Hematopoietic multipotent progenitor cell treated with erythropoietin and hydrocortisone succinate and interleukin-3 and kit ligand, for 15 days (in vitro differentiated cells): ENCODE measurements at regions not wholly inside any gene's neighbourhood (a gene's known extent, or its start where the extent isn't known, plus 50 kb on each side); places are given as distances from the start of the nearest gene placed in this dataset.

Experiments
- DNase-seq: peaks from one replicate; pipeline ENCODE4 v3.0.0-alpha.2; 2015; ENCODE audit warnings: low spot score

DNA sequence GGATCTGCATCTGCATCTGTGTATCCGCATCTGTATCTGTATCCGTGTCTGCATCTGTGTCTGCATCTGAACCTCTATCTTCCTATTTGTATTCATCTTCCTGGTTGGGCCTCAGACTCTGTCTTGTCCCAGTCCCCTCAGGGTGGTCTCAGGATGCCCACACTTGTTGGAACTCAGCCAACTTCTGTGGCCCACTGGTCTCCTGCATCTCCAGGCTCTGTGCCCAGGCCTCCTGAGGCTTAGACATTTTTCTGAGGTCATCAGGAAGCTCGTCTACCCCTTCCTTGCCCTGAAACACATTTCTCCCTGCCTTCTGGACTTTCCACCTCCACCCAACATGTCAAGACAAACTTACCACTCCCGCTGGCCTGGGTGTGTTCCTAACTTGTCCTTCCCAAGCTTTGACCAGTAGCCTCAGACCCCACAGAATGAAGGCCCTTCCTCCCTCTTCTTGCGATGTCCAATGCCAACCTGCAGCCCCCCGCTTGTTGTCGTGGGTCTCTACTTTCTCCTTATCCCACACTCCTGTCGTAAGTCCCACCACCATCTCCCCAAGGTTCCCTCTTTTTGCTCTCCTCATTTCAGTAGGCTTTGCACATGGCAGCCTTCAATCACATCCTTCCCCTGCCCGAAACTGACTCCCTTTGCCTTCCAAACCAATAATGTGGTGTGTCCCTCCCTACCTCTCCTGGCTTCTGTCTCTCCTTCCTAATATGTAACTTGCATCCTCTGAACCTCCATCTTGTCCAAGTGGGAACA is 176.5 kb downstream of the DLL1 start:
- DNase-seq, result no peak

DNA sequence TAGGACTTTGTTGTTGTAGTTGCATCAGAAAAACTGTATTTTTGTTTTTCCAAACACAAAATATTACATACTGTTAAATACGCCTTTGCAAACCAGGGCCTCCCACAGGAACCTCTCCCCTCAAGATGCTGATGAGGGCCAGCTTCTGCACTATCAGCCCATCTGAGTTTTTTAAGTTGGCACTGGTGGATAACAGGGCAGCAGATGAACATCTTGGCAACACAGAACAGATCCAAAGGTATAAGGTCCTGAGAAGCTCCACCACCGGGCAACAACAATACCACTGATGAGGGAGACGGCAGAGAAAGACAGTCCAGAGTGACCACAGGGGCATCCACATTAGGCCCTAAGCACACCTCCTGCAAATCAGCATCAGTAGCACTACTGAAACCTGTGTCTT is 177.7 kb downstream of the DLL1 start:
- DNase-seq, result no peak

DNA sequence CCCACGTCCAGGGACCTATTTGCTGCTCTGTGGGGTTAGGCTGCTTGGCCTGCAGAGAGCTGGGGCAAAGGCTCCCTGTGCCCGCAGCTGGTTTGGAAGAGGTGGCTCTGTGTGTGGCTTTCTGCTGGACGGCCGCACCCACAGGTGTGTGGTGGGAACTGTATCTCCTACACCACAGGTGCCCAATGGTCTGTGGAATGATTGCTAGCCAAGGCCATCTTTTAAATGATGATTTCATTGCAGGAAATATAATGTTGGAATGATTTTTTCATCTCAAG is 178.4 kb downstream of the DLL1 start:
- DNase-seq, result no peak

DNA sequence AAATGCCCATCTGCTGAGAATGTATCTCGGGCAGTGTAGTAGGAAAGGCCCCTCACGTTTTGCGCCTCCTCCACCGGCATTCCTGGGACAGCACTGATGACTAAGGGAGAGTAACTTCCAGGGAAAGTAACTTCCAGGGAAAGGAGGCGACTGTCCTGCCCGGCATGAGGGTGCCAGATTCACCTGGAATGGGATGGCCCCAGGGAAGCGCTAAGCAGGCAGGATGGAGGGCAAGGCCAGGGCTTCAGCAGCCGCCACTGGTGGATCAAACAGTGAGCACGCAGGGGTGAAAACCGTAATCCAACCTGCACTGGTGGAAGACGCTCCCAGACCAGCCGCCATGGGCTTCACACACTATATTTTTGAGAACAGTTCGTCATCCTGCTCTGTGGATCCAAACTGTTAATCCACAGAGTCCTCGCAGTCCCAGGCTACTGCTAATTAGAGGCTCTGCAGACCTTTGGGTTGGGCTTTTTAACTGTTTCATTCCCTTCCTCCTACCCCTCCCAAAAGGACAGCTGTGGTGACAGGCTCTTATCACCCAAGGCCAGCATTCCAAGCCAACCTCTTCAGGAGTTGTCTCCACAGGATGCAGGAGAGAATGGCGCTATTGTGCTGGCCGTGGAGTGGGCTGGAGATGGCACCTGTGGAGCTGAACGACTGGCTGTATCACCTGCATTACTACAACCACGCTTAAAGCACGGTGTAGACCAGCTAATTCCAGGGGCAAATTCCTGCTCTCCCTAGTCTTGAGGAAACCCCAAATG is 178.9 kb downstream of the DLL1 start:
- DNase-seq, result no peak

DNA sequence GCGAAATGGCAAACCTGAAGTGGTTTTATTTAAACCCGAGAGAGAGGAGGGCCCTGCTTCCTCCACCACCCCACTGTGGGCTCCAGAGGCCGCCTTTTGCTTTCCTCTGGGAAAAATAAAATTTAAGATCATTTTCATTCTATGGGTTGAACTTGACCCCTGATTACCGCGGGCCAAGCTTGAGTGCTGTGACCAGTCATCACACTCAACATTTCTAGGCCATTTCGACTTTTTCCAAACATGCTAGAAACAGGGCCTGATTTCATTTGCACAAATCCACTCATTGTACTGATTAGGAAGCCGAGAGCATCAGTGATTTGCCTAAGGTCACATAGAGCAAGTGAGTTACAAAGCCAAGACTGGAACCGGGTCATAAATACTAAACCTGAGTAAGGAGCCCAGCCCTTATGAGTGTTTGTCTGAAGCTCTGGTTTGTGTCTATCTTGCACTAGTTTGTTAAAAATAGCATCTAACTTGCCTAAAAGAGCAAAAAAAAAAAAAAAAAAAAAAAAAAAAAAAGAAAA is 179.7 kb downstream of the DLL1 start:
- no peak for DNase-seq

DNA sequence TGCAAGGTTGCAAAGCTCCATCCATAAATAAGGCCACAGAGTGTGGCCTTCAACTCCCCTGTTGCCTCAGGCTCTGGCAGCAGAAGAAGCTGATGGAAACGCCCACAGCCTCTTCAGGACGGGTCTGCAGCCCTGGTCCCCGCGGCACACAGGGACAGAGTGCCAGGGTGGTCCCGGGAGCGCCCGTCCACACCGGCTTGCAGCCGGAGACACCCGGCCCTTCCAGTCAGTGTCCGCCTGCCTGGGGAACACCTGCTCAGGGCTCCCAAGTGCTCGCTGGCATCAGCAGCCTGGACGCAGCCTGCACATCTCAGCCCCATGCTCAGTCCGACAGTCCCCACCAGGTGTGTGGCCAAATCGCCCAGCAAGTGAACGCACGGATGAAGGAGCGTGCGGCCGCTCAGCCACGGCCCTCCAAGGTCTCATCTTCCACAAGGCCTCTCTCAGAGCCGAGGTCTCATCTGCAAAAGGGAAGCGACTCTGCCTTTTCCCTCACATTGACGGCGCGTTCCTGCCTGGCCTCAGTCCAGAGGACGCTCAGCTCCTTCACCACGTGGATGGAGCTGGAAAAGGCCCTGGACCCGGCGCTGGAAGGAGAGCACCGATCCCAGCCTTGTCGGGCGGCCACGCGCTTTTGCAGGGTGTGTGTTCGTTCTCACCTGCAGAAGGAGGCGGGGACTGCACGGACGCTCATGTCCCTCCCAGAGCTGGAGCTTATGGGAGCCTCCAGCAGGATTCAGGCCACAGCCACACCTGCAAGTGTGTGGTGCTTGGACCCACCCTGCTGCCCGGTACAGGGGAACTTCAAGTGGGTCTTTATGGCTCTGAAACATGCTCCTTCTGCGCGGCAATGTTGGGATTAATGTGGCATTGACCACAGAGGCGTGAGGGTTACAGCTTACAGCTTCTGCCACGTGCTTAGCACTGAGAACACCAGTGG is 180.4 kb downstream of the DLL1 start:
- DNase-seq, result no peak

DNA sequence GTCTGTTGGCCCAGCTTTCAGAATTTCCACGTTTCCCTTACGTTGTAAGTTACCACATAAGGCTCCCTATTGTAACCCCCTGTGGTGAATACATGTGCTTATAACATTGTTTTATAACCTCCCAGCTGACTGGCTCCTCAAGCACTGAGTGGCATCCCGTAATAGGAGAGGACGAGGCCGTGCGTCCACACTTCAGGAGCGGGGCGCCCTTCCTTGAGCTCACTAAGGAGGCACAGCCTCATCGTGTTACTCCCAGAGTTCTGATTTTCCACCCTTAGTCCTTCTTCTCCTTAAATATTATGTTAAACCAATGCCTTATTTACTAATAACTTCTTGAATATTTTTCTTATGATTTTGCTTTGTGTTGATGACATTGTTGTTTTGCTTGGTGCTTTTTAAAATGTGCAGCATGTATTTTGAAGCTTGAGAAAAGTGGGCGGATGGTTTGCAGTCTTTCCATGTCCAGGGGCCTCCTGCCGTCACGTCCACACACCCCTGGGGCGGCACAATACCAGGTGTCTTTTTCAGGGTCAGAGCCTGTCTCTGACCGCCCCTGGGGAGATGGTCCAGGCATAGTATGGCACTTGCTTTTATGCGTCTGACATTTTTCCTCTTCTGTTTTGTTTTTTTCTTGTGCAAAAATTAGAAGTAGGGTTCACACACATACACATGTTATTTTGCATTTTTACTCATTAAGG is 181.8 kb downstream of the DLL1 start:
- DNase-seq, result no peak

DNA sequence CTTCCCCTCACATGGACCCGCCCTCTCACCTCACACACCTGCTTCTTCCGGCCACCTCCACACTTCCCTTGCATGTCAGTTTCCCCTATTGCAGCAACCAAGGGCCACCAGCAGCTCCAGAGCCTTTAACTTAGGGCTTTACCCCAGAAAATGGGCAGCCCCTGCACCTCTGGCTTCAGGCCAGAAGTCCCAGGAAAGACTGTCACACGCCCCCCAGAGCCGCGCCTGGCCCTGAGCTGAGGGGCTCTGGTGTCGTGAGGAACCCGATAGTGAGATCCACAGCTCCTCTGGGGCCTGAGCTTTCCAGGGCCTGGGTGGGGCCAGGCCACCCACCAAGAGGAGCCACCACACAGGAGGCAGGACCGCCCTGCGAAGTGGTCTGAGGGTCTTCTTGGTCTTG is 182.4 kb downstream of the DLL1 start:
- DNase-seq, result no peak

DNA sequence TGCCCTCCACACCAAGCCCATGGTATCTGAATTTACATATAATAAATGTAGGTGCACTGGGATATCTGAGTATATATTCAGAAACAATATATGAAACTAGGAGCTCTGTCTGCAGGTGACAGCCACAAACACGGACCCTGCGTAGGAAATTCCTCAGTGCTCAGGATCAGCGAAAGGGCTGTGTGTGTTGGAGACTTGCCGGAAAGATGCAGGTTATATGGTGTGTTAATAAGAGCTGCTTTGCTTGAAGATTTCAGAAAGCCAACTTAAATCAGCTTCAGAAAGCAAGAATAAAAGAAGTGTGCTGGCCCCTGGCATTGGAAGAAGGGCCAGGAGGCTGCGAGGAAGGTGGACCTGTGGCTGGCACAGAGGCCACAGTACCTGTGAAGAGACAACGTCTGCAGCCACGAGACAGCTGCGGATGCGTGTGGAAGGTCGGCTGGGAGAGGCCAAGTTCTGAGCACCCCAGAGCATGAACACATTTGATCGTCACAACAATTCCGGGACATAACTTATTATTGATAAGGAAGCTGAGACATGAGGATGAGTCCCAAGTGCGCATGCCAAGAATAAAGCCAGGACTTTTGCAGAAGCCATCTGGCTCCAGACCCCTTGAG is 183.2 kb downstream of the DLL1 start:
- no peak for DNase-seq

DNA sequence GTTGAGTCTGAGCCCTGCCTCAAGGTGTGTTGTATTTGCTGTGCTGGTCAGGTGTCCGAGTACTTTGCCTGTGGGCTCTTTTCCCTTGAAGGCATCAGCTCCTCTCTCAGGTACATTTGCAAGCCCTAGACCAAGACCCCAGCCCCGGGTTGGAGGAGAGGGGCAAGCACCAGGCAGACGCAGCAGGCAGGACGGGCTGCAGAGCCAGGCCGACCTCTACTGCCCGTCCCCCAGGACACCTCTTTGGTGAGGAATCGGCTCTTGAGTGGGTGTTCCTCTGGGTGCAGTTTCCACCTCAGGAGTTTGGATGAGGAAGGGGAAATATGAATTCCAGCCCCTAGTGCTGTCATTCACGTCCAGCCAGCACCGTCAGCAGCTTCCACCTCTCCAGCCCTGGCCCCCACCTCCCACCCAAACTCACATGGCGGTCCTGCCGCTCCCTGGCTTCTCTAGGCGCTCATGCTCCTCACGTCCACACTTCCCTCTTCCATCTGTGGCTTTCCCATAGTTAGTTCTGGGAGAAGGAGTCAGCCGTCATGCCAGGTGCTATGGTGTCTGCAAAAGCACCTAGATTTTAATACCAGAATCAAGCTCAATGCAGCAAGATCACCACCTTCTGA is 183.9 kb downstream of the DLL1 start:
- DNase-seq, result no peak

DNA sequence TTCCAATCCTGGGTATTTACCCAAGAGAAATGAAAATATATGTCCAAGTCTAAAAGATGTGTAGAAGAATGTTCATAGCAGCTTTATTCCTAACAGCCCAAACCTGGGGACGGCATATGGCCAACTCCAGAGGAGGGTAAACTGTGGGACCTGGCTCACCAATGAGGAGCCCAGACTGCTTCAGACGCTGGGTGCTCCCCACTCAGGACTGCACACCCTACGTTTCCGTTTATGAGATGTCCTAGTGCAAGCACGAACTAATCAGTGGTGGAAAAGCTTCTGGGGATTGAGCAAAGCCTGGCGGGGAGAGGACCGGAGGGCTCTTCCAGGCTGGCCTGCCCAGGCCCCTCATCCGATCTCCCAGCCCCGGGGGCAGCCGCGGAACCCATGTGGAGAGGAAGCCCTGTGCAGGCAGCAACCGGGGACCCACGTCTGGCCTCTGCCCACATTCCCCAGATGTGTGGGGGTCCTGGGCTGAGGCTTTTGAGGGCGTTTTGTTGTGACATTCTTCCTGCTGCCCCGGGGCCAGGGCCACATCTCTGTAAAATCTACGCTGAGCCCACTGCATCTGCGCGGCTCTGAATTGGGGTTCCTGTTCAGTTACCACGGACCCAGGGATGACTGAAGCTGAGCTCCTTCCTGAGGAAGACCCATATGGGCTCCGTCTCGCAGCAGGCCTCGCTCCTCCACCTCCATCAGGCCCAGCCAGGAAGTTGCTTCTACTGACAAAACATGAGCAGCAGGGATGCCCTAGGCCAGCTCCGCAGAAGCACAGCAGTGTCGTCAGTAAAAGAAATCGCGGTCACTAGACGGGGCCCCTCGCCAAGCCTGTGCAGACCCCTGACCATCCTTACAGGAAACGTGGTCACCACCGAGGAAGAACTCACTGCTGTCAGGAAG is 188.0 kb downstream of the DLL1 start:
- DNase-seq, result no peak

DNA sequence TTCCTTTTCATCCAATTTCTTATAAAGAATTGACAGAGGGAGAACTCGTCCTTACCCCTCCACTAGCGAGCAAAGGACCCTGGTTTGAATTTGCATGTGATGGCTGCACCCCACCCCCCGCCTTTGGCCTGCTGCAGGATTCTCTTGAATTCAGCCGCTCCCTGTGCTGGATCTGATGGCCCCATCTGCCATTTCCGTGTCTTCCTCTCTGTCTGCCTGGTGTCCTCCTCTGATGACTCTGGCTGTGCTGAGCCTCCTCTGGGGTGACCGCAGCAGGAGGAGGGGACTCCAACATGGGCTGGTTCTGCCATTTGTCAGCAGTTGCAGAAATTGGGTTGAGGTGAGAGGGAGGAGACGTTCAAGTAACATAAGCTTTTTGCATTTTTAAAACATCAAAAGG is 188.8 kb downstream of the DLL1 start:
- no peak for DNase-seq

DNA sequence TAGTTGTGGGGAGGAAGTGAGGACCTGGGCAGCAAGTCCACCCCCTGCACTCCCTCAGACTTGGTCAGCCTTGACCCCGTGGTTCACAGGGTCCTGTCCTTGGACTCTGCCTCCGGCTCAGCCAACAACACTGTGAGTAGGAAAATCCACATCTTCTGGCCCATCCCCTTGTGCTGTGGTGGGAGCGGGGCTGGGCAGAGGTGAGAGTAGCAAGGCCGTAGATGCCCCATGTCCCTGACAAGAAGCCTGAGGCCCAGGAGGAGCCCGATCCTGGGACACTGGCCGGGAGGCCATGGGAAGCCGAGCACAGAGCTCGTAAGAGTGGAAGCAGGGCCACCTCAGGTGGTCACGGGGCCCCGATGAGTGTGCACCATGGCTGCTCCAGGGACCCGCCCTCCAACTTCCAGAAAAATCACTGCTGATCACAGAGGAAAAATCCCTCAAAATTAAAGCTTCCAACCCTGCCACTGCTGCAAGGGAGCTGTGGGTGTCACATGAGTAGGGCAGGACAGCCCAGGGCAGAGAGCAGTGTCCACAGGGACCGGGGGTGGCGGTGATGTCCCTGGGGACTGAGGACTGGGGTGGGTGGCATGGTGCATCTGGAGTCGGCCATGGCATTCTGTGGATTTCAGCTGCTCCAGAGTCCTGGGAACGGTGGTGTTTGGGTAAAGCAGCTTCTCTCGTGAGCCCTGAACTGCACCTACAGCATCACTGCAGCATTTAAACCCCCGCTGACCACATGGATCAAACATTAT is 189.4 kb downstream of the DLL1 start:
- no peak for DNase-seq

DNA sequence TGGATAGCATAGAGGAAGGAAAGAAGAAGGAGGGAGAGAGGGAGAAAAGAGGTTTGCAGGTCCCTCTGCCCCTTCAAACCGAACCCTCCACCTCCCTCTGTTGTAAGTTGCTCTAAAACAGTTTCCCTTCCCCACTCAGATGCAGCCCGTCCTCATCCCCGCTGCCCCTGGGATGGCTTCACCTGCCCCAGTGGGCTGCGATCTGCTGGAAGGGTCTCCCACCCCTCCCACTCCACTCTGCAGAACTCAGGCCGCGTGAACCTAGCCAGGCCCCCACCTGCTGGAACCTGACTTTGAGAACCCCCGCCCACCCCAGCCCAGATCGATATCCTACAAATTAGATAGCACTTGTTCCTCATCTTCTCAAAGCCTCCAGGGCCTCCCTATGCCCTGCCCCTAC is 190.8 kb downstream of the DLL1 start:
- no peak for DNase-seq

DNA sequence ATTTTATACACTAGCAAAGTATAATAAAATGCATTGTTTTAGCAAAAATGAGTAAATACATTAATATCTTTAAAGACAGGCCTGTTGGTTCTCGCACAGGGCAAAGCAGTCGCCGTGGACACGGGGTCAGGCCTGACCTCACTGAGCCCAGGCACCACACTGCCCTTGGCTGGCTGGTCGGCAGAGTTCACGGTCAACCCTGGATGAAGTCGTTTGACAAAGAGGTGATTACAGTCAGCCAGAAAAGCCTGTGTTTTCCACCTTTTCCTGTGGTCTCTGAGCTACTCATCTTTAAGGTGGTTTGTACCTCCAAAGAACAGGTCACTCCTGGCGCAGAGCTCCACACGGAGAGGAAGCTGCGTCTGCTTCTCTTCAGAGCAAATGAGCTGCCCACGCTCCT is 191.5 kb downstream of the DLL1 start:
- DNase-seq, result no peak

DNA sequence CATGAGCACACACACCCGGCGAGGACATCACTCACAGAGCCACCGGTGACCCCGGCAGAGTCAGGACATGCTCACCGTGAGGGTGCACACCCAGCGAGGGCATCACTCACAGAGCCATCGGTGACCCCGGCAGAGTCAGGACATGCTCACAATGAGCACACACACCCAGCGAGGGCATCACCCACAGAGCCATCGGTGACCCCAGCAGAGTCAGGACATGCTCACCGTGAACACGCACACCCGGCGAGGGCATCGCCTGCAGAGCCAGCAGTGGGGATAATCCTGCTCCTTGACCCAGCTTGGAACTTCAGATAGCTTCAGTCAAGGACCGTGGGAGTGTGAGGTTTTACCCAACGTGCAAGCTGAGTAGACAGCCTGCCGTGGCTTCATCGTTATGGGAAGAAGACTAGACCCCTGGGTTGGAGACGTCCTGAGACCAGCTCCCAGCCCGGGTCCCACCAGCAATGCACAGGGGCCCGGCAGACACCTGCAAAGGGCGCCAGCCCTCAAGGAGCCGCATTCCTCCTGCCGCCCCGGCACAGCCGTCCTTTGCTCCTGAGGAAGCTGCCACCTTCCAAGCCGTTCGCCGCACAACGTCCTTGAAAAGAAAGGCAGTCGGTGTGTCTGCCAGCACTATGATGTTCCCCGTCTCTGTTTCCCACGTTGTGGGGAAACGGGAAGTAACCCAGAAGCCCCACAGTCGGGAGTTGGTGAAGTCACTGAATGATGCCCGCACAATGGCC is 192.3 kb downstream of the DLL1 start:
- no peak for DNase-seq

DNA sequence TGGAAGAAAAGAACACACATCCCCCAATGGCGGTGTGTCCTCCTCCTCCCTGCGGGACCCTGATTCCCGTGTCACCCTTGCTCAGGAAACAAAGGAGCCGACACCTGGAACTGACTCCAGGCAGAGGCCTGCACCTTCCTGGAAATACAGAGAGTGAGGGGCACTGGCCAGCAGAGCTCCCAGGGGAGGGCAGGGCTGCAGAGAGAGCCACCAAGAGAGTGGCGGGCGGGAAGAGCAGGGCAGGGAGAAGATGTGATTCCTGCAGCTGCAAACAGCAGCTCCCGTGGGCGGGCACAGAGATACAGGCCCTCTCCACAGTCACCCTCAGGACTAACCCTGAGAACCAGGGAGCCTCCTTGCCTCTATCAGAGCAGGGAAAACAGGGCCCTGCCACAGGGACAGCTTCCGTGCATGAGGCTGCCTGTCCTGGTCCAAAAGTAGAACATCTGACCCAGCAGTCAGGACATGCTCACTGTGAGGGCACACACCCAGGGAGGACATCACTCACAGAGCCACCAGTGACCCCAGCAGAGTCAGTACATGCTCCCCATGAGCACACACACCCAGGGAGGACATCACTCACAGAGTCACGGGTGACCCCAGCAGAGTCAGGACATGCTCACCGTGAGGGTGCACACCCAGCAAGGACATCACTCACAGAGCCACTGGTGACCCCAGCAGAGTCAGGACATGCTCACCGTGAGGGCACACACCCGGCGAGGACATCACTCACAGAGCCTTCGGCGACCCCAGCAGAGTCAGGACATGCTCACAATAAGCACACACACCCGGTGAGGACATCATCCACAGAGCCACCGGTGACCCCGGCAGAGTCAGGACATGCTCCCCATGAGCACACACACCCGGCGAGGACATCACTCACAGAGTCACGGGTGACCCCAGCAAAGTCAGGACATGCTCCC is 193.1 kb downstream of the DLL1 start:
- no peak for DNase-seq
